BLaER1 (cell line): ENCODE measurements at regions not wholly inside any gene's neighbourhood (a gene's known extent, or its start where the extent isn't known, plus 50 kb on each side); places are given as distances from the start of the nearest gene placed in this dataset.
"Not testable (repeated sequence)": the region's sequence is repeated elsewhere in the genome, so short reads cannot be mapped to it uniquely, and the experiment has no call there.

Source experiments
- H3K27ac ChIP-seq: shearing (Covaris generic); formaldehyde crosslinking; 2 replicates; pipeline ENCODE4 v1.8.1; 2022
- H3K27me3 ChIP-seq: shearing (Covaris generic); formaldehyde crosslinking; 2 replicates; pipeline ENCODE4 v1.8.1; 2022
- H3K36me3 ChIP-seq: shearing (Covaris generic); formaldehyde crosslinking; 2 replicates; pipeline ENCODE4 v1.8.1; 2022
- H3K4me1 ChIP-seq: shearing (Covaris generic); formaldehyde crosslinking; 2 replicates; pipeline ENCODE4 v1.8.1; 2022
- H3K4me2 ChIP-seq: shearing (Covaris generic); formaldehyde crosslinking; 2 replicates; pipeline ENCODE4 v1.8.1; 2022
- H3K4me3 ChIP-seq: shearing (Covaris generic); formaldehyde crosslinking; 2 replicates; pipeline ENCODE4 v1.8.1; 2022
- H3K9ac ChIP-seq: shearing (Covaris generic); formaldehyde crosslinking; 2 replicates; pipeline ENCODE4 v1.8.1; 2022
- H3K9me3 ChIP-seq: shearing (Covaris generic); formaldehyde crosslinking; 2 replicates; pipeline ENCODE4 v1.8.1; 2022
- H4K20me1 ChIP-seq: shearing (Covaris generic); formaldehyde crosslinking; 2 replicates; pipeline ENCODE4 v1.8.1; 2022
- Cebpa-rat ChIP-seq: shearing (Covaris generic); IDR thresholded peaks from 2 replicates; pipeline ENCODE4 v1.8.1; 2022

DNA sequence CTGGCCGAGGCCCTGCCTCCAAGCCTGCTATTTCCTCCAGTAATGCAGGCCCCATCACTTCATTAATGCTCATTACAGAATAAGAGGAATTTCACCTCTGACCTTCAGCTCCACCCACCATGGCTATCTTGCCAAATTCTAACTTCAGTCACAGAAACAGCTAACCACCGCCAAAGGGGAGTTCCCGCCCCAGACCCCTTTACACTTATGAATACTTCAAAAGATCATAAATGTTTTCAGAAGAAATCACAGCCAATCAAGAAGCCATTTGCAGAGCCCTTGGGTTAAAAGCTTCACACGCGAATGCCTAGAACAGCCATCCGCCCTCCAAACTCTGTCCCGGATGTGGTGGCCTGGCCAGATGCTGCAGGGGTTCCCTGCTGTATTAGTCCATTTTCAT, 73.8 kb upstream of the TWIST2 start:
- peaks cover 29% of the 10 kb centered on the region for H3K4me1 ChIP-seq
- no peak overlapping the region; the same call in 1 of the 2 replicates for H3K4me3 ChIP-seq
- H3K9ac ChIP-seq, result no peak overlapping the region
- peaks cover 92% of the 10 kb centered on the region for H3K9me3 ChIP-seq
- TF ChIP-seq Cebpa-rat, result no peak
- H3K36me3 ChIP-seq, result peaks cover 10% of the 10 kb centered on the region; the same call in 1 of the 2 replicates
- no peaks in the 10 kb centered on the region for H4K20me1 ChIP-seq
- no peaks in the 10 kb centered on the region for H3K27me3 ChIP-seq
- H3K27ac ChIP-seq, result no peak overlapping the region
- H3K4me2 ChIP-seq, result no peak overlapping the region

DNA sequence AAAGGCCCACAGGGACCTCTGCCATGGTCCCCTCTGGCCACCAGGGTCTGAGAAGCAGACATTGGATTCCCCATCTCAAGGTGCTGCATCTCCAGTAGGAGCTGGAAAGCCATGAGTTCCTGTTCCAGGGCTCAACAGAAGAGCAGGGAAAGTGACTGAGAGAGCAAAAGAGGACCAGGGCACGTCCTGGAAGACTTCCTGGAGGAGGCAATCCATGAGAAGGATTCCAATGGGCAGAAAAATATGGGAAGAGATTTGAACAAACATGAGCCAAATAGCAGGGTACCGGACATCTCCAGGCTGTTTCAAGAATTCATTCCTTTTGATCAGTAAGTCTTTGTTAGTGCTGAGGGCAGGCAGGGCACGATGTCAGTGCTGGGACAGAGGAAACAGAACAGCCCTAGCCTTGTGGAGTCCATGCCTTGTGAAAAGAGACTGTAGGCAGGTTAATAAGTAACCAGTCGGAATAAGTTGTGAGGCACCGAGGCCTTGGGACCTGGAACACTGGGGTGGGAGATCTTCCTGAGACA, 72.8 kb upstream of the TWIST2 start:
- H3K4me3 ChIP-seq, result peak overlapping the region; percentile 57
- H3K4me2 ChIP-seq, result peak overlapping the region; percentile 54
- no peak for TF ChIP-seq Cebpa-rat
- H3K4me1 ChIP-seq, result peaks cover 30% of the 10 kb centered on the region
- H4K20me1 ChIP-seq, result no peaks in the 10 kb centered on the region
- H3K27ac ChIP-seq, result peak overlapping the region; percentile 88
- H3K27me3 ChIP-seq, result no peaks in the 10 kb centered on the region
- H3K9me3 ChIP-seq, result peaks cover 93% of the 10 kb centered on the region
- H3K9ac ChIP-seq, result no peak overlapping the region
- H3K36me3 ChIP-seq, result peaks cover 10% of the 10 kb centered on the region; the same call in 1 of the 2 replicates

DNA sequence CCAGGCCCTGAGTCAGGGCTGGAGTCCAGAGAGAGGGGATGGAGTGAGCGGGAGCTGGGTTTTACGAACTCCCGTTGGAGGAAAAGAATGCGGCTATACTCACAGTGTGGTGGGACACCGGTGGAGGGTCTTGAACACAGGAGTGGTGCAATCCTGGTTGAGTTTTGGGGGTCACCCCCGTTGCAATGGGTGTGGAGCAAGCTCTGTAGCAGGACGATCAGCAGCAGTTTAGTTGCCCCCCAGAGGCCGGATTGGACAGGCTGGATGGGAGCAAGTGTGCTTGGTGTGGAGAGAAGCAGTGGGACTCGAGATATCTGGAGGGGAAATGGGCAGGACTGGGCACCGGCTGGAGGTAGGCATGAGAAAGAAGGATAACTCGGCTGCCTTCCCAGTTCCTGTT, 72.3 kb upstream of the TWIST2 start:
- Histone ChIP-seq H3K9me3 (peaks cover 94% of the 10 kb centered on the region), H3K27ac (peak overlapping the region; percentile 88), H3K4me2 (peak overlapping the region; percentile 54), H3K27me3 (no peaks in the 10 kb centered on the region), H3K4me1 (peaks cover 30% of the 10 kb centered on the region), H3K36me3 (peaks cover 10% of the 10 kb centered on the region; the same call in 1 of the 2 replicates), H3K4me3 (peak overlapping the region; percentile 57), H4K20me1 (no peaks in the 10 kb centered on the region), H3K9ac (no peak overlapping the region)
- TF ChIP-seq Cebpa-rat, result no peak

GRCh38 chr2:238776003-238776760, 71.7 kb upstream of the TWIST2 start:
- peaks cover 97% of the 10 kb centered on the region for H3K9me3 ChIP-seq
- TF ChIP-seq Cebpa-rat, result no peak
- H3K4me1 ChIP-seq, result peaks cover 30% of the 10 kb centered on the region
- peak overlapping the region; percentile 57 for H3K4me3 ChIP-seq
- no peak overlapping the region for H3K9ac ChIP-seq
- peak overlapping the region; percentile 54 for H3K4me2 ChIP-seq
- H4K20me1 ChIP-seq, result no peaks in the 10 kb centered on the region
- H3K36me3 ChIP-seq, result peaks cover 10% of the 10 kb centered on the region; the same call in 1 of the 2 replicates
- H3K27ac ChIP-seq, result peak overlapping the region; percentile 88
- H3K27me3 ChIP-seq, result no peaks in the 10 kb centered on the region

DNA sequence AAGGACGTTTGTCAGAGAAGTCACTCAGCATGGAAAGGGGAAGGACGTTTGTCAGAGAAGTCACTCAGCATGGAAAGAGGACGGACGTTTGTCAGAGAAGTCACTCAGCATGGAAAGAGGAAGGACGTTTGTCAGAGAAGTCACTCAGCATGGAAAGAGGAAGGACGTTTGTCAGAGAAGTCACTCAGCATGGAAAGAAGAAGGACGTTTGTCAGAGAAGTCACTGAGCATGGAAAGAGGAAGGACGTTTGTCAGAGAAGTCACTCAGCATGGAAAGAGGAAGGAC, 71.2 kb upstream of the TWIST2 start:
- H3K4me2 ChIP-seq, H3K27me3 ChIP-seq, H3K9ac ChIP-seq, H4K20me1 ChIP-seq, H3K4me3 ChIP-seq: not testable (repeated sequence)
- Histone ChIP-seq H3K36me3 (peaks cover 10% of the 10 kb centered on the region; the same call in 1 of the 2 replicates), H3K4me1 (peaks cover 30% of the 10 kb centered on the region), H3K9me3 (peaks cover 97% of the 10 kb centered on the region), H3K27ac (peak overlapping the region; percentile 88)

DNA sequence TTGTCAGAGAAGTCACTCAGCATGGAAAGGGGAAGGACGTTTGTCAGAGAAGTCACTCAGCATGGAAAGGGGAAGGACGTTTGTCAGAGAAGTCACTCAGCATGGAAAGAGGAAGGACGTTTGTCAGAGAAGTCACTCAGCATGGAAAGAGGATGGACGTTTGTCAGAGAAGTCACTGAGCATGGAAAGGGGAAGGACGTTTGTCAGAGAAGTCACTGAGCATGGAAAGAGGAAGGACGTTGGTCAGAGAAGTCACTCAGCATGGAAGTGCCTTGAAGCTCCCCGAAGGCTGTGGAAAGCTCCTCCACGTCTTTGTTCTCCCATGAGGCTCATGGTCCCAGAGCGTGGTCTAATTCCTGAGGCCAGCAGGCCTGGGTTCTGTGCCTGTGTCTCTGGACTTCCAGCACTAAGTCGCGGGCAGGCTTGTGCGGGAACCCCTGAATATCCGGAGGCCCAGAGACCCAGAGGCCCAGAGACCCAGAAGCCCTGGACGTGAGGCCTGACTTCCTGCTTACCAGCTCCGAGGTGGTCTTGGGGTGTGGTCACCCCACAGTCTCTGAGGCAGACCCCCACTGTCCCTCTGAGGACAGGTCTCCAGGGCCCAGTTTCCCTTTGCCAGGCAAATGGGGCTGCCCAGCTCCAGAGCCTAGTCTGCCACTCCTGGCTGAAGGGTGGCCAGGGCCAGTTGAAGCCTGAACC, 70.4 kb upstream of the TWIST2 start:
- peak overlapping the region; percentile 53; the same call in 1 of the 2 replicates for H3K9ac ChIP-seq
- no peak for TF ChIP-seq Cebpa-rat
- H3K36me3 ChIP-seq, result peaks cover 10% of the 10 kb centered on the region; the same call in 1 of the 2 replicates
- no peaks in the 10 kb centered on the region for H3K27me3 ChIP-seq
- H3K27ac ChIP-seq, result peak overlapping the region; percentile 95
- peak overlapping the region; percentile 55 for H3K4me3 ChIP-seq
- no peaks in the 10 kb centered on the region for H4K20me1 ChIP-seq
- peaks cover 97% of the 10 kb centered on the region for H3K9me3 ChIP-seq
- peaks cover 30% of the 10 kb centered on the region for H3K4me1 ChIP-seq
- H3K4me2 ChIP-seq, result peak overlapping the region; percentile 39

GRCh38 chr2:238784671-238785527, 63.0 kb upstream of the TWIST2 start:
- Histone ChIP-seq H3K4me3 (no peak overlapping the region), H3K27me3 (no peaks in the 10 kb centered on the region), H3K9ac (no peak overlapping the region), H4K20me1 (no peaks in the 10 kb centered on the region), H3K4me2 (no peak overlapping the region), H3K4me1 (no peaks in the 10 kb centered on the region), H3K9me3 (peaks cover 40% of the 10 kb centered on the region), H3K36me3 (no peaks in the 10 kb centered on the region), H3K27ac (no peak overlapping the region)
- TF ChIP-seq Cebpa-rat, result no peak

DNA sequence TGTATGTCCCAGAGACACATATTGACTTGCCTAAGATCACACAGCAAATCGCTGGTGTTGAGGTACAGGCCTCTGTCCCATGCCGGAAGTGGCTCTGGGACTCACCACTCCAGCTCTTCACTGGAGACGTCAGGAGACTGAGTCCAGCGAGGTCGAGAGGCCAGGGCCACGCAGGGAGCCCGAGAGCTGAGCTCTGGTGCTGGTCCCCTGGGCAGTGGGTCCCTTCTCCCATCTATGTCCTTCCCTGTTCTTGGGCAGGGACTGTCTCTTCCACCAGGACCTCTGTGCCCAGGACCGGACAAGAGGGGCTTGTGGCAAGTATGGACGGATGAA, 62.4 kb upstream of the TWIST2 start:
- Histone ChIP-seq H3K9ac (no peak overlapping the region), H3K4me1 (no peaks in the 10 kb centered on the region), H4K20me1 (no peaks in the 10 kb centered on the region), H3K36me3 (no peaks in the 10 kb centered on the region), H3K4me2 (no peak overlapping the region), H3K27me3 (no peaks in the 10 kb centered on the region), H3K27ac (no peak overlapping the region), H3K4me3 (no peak overlapping the region), H3K9me3 (peaks cover 34% of the 10 kb centered on the region)
- no peak for TF ChIP-seq Cebpa-rat

DNA sequence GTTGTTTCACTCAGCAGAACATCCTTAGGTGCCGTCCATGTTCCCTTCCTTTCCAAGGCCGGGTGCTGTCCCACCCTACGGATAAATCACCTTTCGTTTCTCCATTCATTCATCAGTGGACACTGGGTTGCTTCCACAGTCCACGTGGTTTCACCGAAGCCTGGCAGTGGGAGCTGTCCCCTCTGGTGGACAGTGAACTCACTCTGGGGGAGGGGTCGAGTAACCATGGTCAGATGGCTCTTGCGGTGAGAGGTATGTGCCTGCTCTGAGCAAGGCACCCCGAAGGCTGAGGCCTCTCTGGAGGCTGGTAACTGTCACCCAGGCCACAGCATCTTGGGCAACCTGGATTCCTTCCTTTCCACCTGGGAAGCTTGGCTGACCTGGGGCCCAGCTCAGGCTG, 61.5 kb upstream of the TWIST2 start:
- H3K9me3 ChIP-seq, result peaks cover 25% of the 10 kb centered on the region
- H3K4me1 ChIP-seq, result no peaks in the 10 kb centered on the region
- no peaks in the 10 kb centered on the region for H3K36me3 ChIP-seq
- H3K27me3 ChIP-seq, result no peaks in the 10 kb centered on the region
- no peak overlapping the region for H3K4me2 ChIP-seq
- no peak overlapping the region for H3K27ac ChIP-seq
- no peak overlapping the region for H3K4me3 ChIP-seq
- no peak for TF ChIP-seq Cebpa-rat
- H4K20me1 ChIP-seq, result no peaks in the 10 kb centered on the region
- H3K9ac ChIP-seq, result no peak overlapping the region
